HEK293 (cell line): ENCODE measurements at regions not wholly inside any gene's neighbourhood (a gene's known extent, or its start where the extent isn't known, plus 50 kb on each side); places are given as distances from the start of the nearest gene placed in this dataset.
"Not testable (repeated sequence)": the region's sequence is repeated elsewhere in the genome, so short reads cannot be mapped to it uniquely, and the experiment has no call there.

Experiments used
- CTCF ChIA-PET: fragments of 350-600 bp; formaldehyde crosslinking; extraction: SDS; loops from one replicate; lab custom pipeline; 2021; ENCODE audit warnings: antibody characterized with exemption; lab: Yijun Ruan, JAX
- POLR2A ChIA-PET: fragments of 300-600 bp; formaldehyde crosslinking; extraction: SDS; loops from one replicate; lab custom pipeline; 2020; ENCODE audit warnings: antibody characterized with exemption, inconsistent platforms; lab: Yijun Ruan, JAX
- H3K27ac ChIP-seq: fragments of 200-500 bp; sonication (Bioruptor generic); 2 replicates; pipeline ENCODE4 v1.5.1; 2014; ENCODE audit warnings: low read depth, low read length, control low read depth, inconsistent platforms; ENCODE audit errors: extremely low read depth
- H3K36me3 ChIP-seq, 2 experiments: fragments of 200-500 bp in 1 of 2; sonication (Bioruptor generic) in 1 of 2; 1 replicate in 1 of 2; 2 replicates in 1 of 2; pipeline ENCODE4 v1.5.1; 2014 to 2017; ENCODE audit warnings: inconsistent platforms in 2 of 2, low read length in 2 of 2; ENCODE audit not compliant: control insufficient read depth in 2 of 2, insufficient read depth in 1 of 2
- H3K4me1 ChIP-seq: fragments of 200-500 bp; sonication (Bioruptor generic); 2 replicates; pipeline ENCODE4 v1.5.1; 2014; ENCODE audit warnings: mild to moderate bottlenecking, low read length, inconsistent platforms; ENCODE audit not compliant: control insufficient read depth, insufficient read depth
- H3K4me3 ChIP-seq: 2 replicates; pipeline ENCODE4 v1.5.1; 2011; ENCODE audit warnings: low read depth, mild to moderate bottlenecking, control low read depth, low read length, moderate library complexity
- H3K9me3 ChIP-seq: fragments of 200-500 bp; sonication (Bioruptor generic); 2 replicates; pipeline ENCODE4 v1.5.1; 2014; ENCODE audit warnings: low read depth, low read length, inconsistent platforms; ENCODE audit not compliant: control insufficient read depth, insufficient read depth
- EGR2 ChIP-seq: fragments of 450-650 bp; formaldehyde crosslinking; IDR thresholded peaks from 2 replicates; pipeline ENCODE4 v1.5.1; 2016; ENCODE audit warnings: low read depth, missing biosample characterization, missing genetic modification characterization
- GLIS1 ChIP-seq: fragments of 450-650 bp; formaldehyde crosslinking; IDR thresholded peaks from 2 replicates; pipeline ENCODE4 v1.5.1; 2016; ENCODE audit warnings: missing biosample characterization, missing genetic modification characterization
- SCRT1 ChIP-seq: fragments of 450-650 bp; formaldehyde crosslinking; IDR thresholded peaks from 2 replicates; pipeline ENCODE4 v1.5.1; 2016; ENCODE audit warnings: missing biosample characterization, missing genetic modification characterization, borderline replicate concordance
- SP7 ChIP-seq: fragments of 450-650 bp; formaldehyde crosslinking; IDR thresholded peaks from 2 replicates; pipeline ENCODE4 v1.5.1; 2016; ENCODE audit warnings: missing biosample characterization, missing genetic modification characterization
- ZFHX2 ChIP-seq: fragments of 450-650 bp; formaldehyde crosslinking; conservative IDR thresholded peaks from 2 replicates; pipeline ENCODE4 v1.5.1; 2016; ENCODE audit warnings: missing biosample characterization, missing genetic modification characterization
- ZFP41 ChIP-seq: fragments of 450-650 bp; formaldehyde crosslinking; IDR thresholded peaks from 2 replicates; pipeline ENCODE4 v1.5.1; 2016; ENCODE audit warnings: missing biosample characterization, missing genetic modification characterization, borderline replicate concordance
- ZNF157 ChIP-seq: fragments of 450-650 bp; formaldehyde crosslinking; IDR thresholded peaks from 2 replicates; pipeline ENCODE4 v1.5.1; 2016; ENCODE audit warnings: missing biosample characterization, missing genetic modification characterization
- ZNF16 ChIP-seq: fragments of 450-650 bp; formaldehyde crosslinking; IDR thresholded peaks from 2 replicates; pipeline ENCODE4 v1.5.1; 2016; ENCODE audit warnings: low read depth, missing biosample characterization, missing genetic modification characterization
- ZNF174 ChIP-seq: fragments of 450-650 bp; formaldehyde crosslinking; IDR thresholded peaks from 2 replicates; pipeline ENCODE4 v1.5.0; 2017; ENCODE audit warnings: missing biosample characterization, mild to moderate bottlenecking, missing genetic modification characterization
- ZNF23 ChIP-seq: fragments of 450-650 bp; formaldehyde crosslinking; IDR thresholded peaks from 2 replicates; pipeline ENCODE4 v1.5.1; 2016; ENCODE audit warnings: missing biosample characterization, missing genetic modification characterization, borderline replicate concordance
- ZNF391 ChIP-seq: fragments of 450-650 bp; formaldehyde crosslinking; IDR thresholded peaks from 2 replicates; pipeline ENCODE4 v1.5.1; 2016; ENCODE audit warnings: low read depth, missing biosample characterization, missing genetic modification characterization, borderline replicate concordance
- ZNF558 ChIP-seq: fragments of 450-650 bp; formaldehyde crosslinking; IDR thresholded peaks from 2 replicates; pipeline ENCODE4 v1.5.1; 2016; ENCODE audit warnings: missing biosample characterization, missing genetic modification characterization
- ZNF600 ChIP-seq: fragments of 450-650 bp; formaldehyde crosslinking; IDR thresholded peaks from 2 replicates; pipeline ENCODE4 v1.5.1; 2016; ENCODE audit warnings: missing biosample characterization, missing genetic modification characterization
- ZNF701 ChIP-seq: fragments of 450-650 bp; formaldehyde crosslinking; IDR thresholded peaks from 2 replicates; pipeline ENCODE4 v1.5.1; 2016; ENCODE audit warnings: missing biosample characterization, missing genetic modification characterization
- ZNF776 ChIP-seq: fragments of 450-650 bp; formaldehyde crosslinking; IDR thresholded peaks from 2 replicates; pipeline ENCODE4 v1.5.0; 2017; ENCODE audit warnings: missing biosample characterization, missing genetic modification characterization, borderline replicate concordance
- TF ChIP-seq, protein P1 (sequence below): fragments of 450-650 bp; formaldehyde crosslinking; IDR thresholded peaks from 2 replicates; pipeline ENCODE4 v1.5.1; 2017; ENCODE audit warnings: missing biosample characterization, missing genetic modification characterization
- TF ChIP-seq, protein P2 (sequence below): fragments of 450-650 bp; formaldehyde crosslinking; IDR thresholded peaks from 2 replicates; pipeline ENCODE4 v1.5.1; 2016; ENCODE audit warnings: missing biosample characterization, missing genetic modification characterization
- TF ChIP-seq, protein P3 (sequence below): fragments of 450-650 bp; formaldehyde crosslinking; IDR thresholded peaks from 2 replicates; pipeline ENCODE4 v1.5.1; 2016; ENCODE audit warnings: missing biosample characterization, missing genetic modification characterization
- TF ChIP-seq, protein P4 (sequence below): fragments of 450-650 bp; formaldehyde crosslinking; IDR thresholded peaks from 2 replicates; pipeline ENCODE4 v1.5.1; 2016; ENCODE audit warnings: missing biosample characterization, missing genetic modification characterization
- TF ChIP-seq, protein P5 (sequence below): fragments of 450-650 bp; formaldehyde crosslinking; optimal IDR thresholded peaks from 2 replicates; pipeline ENCODE3; 2016; ENCODE audit warnings: missing biosample characterization, mild to moderate bottlenecking, missing genetic modification characterization

DNA sequence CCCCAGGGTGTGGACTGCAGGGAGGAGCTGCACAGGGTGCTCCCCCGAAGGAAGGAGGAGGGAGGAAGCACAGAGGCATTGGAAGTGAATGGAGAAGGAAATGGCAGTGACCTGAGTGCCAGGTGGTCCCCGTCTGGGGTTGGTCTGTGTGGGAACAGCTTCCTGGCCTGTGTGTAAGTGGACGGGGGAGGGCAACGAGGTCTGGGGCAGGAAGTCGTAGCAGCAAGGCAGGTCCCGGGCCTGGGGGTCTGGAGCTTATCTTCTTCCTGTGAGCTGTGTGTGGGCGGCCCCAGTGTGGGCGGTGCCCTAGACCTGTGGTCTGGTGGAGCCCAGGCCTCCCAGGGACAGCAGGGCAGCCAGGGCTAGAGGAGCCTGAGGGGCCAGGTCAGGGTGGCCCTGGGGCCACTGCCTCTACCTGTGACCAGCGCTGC is 382.1 kb downstream of the TMEM121 start:
- H3K4me3 ChIP-seq = no peak overlapping the region
- H3K36me3 ChIP-seq = no peaks in the 10 kb centered on the region
- no peaks in the 10 kb centered on the region for H3K9me3 ChIP-seq
- no peak overlapping the region for H3K27ac ChIP-seq
- POLR2A ChIA-PET = no interaction called here
- CTCF ChIA-PET = no interaction called here
- TF ChIP-seq, protein P1, sequence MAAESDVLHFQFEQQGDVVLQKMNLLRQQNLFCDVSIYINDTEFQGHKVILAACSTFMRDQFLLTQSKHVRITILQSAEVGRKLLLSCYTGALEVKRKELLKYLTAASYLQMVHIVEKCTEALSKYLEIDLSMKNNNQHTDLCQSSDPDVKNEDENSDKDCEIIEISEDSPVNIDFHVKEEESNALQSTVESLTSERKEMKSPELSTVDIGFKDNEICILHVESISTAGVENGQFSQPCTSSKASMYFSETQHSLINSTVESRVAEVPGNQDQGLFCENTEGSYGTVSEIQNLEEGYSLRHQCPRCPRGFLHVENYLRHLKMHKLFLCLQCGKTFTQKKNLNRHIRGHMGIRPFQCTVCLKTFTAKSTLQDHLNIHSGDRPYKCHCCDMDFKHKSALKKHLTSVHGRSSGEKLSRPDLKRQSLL (tag by site-specific recombination) = no peak
- TF ChIP-seq GLIS1 (0 out of 2 replicates have a peak, but pooled peaks have one; percentile 35), EGR2 (tag by site-specific recombination) (peak; percentile 17; the same call in 1 of the 2 replicates), ZNF600 (tag by site-specific recombination) (no peak), ZFHX2 (tag by site-specific recombination) (peak; percentile 51)
- H3K4me1 ChIP-seq = no peaks in the 10 kb centered on the region

DNA sequence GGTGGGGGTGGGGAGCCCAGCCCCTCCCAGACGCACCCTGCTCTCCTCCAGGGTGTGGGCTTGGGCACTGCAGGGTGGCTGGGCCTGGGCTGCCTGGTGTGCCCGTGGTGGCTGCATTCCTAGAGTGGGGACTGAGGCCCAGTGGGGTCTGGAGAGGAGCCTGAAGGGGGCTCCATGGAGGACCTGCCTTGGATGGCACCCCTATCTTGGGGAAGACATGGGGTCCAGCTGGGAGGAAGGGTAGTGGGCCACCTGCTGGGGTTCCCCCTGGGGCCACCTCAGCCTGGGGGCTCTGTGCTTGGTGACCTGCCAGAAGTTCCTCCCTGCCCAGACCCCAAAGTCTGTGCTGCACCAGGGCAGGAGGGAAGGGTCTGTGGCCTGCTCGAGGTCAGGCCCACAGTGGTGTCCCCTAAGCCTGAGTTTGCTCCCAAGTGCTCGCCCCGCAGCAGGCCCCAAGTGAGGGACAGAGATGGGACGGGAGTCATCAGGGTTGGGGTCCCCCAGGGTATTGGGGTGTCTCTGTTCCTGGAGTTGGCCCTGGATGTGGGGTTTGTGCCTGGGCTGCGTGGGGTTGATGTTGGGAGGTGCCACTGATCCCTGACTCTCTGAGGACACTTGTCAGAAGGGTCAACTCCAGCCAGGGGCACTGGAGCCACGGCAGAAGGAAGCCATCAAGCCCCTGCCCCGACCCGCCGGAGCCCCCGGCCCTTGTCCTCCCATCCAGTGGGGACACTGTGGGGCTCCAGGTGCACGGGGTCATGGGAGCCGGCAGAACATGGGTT is 382.9 kb downstream of the TMEM121 start:
- no peaks in the 10 kb centered on the region for H3K9me3 ChIP-seq
- no peak overlapping the region for H3K4me3 ChIP-seq
- no peak overlapping the region for H3K27ac ChIP-seq
- no peaks in the 10 kb centered on the region for H3K36me3 ChIP-seq
- H3K4me1 ChIP-seq = no peaks in the 10 kb centered on the region
- CTCF ChIA-PET = no interaction called here
- POLR2A ChIA-PET = no interaction called here
- TF ChIP-seq, protein P2, sequence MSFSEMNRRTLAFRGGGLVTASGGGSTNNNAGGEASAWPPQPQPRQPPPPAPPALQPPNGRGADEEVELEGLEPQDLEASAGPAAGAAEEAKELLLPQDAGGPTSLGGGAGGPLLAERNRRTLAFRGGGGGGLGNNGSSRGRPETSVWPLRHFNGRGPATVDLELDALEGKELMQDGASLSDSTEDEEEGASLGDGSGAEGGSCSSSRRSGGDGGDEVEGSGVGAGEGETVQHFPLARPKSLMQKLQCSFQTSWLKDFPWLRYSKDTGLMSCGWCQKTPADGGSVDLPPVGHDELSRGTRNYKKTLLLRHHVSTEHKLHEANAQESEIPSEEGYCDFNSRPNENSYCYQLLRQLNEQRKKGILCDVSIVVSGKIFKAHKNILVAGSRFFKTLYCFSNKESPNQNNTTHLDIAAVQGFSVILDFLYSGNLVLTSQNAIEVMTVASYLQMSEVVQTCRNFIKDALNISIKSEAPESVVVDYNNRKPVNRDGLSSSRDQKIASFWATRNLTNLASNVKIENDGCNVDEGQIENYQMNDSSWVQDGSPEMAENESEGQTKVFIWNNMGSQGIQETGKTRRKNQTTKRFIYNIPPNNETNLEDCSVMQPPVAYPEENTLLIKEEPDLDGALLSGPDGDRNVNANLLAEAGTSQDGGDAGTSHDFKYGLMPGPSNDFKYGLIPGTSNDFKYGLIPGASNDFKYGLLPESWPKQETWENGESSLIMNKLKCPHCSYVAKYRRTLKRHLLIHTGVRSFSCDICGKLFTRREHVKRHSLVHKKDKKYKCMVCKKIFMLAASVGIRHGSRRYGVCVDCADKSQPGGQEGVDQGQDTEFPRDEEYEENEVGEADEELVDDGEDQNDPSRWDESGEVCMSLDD (tag by site-specific recombination) = 0 out of 2 replicates have a peak, but pooled peaks have one; percentile 32
- TF ChIP-seq ZNF16 (tag by site-specific recombination) (no peak), ZNF558 (tag by site-specific recombination) (no peak)

DNA sequence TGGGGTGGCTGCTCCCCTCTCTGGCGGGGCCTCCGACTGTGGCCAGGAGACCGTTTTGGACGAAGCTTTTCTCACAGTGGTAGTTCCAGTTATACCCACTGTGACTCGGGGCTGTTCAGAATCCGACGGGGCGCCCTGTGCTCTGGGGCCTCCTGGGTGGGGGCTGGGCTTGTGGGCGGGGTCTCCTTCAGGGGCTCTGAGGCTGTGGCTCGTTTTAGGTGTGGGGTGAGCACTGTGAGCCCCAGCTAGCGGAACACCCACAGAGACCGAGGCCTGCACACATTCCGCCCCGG is 383.4 kb downstream of the TMEM121 start:
- POLR2A ChIA-PET, H3K4me1 ChIP-seq, H3K4me3 ChIP-seq, CTCF ChIA-PET, H3K27ac ChIP-seq, H3K36me3 ChIP-seq, H3K9me3 ChIP-seq: not testable (repeated sequence)

DNA sequence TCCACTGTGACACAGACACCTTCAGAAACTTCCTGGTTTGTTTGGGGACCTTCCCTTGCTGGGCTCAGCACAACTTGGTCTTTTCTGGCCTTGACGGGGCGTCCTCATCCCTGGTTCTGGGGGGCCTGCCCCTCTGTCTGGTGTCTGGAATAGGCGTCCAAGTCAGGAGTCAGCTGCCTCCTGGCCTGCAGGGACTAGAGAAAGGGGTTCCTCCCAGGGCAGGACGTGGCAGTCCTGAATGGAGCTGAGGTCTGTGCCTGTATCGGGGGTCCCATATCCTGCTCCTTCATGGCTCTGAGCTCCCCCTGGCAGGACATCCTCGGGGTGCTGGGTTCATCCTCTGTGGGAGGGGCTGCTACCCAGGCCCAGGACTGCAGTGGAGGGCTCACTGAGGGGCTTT is 384.0 kb downstream of the TMEM121 start:
- POLR2A ChIA-PET = no interaction called here
- CTCF ChIA-PET = no interaction called here
- Histone ChIP-seq H3K36me3 (no peaks in the 10 kb centered on the region), H3K9me3 (no peaks in the 10 kb centered on the region), H3K4me3 (no peak overlapping the region), H3K27ac (no peak overlapping the region), H3K4me1 (no peaks in the 10 kb centered on the region)
- TF ChIP-seq SCRT1 (tag by site-specific recombination) = no peak
- TF ChIP-seq, protein P3, sequence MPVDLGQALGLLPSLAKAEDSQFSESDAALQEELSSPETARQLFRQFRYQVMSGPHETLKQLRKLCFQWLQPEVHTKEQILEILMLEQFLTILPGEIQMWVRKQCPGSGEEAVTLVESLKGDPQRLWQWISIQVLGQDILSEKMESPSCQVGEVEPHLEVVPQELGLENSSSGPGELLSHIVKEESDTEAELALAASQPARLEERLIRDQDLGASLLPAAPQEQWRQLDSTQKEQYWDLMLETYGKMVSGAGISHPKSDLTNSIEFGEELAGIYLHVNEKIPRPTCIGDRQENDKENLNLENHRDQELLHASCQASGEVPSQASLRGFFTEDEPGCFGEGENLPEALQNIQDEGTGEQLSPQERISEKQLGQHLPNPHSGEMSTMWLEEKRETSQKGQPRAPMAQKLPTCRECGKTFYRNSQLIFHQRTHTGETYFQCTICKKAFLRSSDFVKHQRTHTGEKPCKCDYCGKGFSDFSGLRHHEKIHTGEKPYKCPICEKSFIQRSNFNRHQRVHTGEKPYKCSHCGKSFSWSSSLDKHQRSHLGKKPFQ (tag by site-specific recombination) = no peak
- TF ChIP-seq, protein P4, sequence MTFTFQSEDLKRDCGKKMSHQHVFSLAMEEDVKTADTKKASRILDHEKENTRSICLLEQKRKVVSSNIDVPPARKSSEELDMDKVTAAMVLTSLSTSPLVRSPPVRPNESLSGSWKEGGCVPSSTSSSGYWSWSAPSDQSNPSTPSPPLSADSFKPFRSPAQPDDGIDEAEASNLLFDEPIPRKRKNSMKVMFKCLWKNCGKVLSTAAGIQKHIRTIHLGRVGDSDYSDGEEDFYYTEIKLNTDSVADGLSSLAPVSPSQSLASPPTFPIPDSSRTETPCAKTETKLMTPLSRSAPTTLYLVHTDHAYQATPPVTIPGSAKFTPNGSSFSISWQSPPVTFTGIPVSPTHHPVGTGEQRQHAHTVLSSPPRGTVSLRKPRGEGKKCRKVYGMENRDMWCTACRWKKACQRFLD = no peak
- TF ChIP-seq, protein P5, sequence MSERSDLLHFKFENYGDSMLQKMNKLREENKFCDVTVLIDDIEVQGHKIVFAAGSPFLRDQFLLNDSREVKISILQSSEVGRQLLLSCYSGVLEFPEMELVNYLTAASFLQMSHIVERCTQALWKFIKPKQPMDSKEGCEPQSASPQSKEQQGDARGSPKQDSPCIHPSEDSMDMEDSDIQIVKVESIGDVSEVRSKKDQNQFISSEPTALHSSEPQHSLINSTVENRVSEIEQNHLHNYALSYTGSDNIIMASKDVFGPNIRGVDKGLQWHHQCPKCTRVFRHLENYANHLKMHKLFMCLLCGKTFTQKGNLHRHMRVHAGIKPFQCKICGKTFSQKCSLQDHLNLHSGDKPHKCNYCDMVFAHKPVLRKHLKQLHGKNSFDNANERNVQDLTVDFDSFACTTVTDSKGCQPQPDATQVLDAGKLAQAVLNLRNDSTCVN (tag by site-specific recombination) = no peak
- TF ChIP-seq ZNF391 = no peak
- no peak for TF ChIP-seq ZNF174 (tag by site-specific recombination)
- TF ChIP-seq ZFP41 = no peak
- no peak for TF ChIP-seq ZNF23 (tag by site-specific recombination)
- no peak for TF ChIP-seq ZNF157 (tag by site-specific recombination)
- no peak for TF ChIP-seq ZNF776
- TF ChIP-seq SP7 (tag by site-specific recombination) = no peak
- TF ChIP-seq ZNF701 = no peak
